Iris pigment epithelial cell (primary cell): ENCODE measurements at regions not wholly inside any gene's neighbourhood (a gene's known extent, or its start where the extent isn't known, plus 50 kb on each side); places are given as distances from the start of the nearest gene placed in this dataset.
"Not testable (repeated sequence)": the region's sequence is repeated elsewhere in the genome, so short reads cannot be mapped to it uniquely, and the experiment has no call there.

Experiments
- DNase-seq: peaks from one replicate; pipeline ENCODE4 v3.0.0-alpha.2; 2011; ENCODE audit warnings: low read depth

DNA sequence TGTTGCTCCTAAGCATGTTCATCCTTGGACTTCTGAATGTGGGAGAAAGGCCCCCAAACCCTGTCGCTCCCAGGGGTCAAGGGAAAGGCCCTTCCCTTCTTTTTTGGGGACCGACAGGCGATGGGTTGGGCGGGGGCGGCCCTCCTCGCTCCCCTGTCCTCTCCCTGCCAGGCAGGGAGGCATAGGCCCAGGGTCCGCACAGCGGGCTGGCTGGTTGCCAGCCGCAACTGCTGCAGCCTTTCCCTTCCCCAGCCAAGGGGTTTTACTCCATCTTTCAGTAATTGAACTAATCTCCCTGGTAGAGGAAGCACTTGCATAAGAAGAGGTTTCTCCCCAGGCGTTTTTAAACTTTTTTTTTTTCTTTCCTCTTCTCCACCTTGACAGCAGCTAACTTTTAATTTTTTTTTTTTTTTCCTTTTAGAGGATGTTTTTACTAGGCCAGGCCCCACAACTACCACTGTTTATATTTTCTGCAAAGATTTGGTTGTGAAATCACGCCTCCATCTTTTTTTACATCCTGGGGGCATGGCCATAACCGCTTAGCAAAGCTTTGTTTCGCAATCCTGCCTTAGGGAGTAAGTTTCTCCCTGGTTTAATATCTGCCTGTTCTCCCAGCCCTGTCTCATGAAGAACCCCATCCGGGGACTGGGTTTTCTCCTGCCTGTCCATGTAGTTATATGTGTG lies 216.9 kb upstream of the ZNF608 start:
- DNase-seq: peak; percentile 97

DNA sequence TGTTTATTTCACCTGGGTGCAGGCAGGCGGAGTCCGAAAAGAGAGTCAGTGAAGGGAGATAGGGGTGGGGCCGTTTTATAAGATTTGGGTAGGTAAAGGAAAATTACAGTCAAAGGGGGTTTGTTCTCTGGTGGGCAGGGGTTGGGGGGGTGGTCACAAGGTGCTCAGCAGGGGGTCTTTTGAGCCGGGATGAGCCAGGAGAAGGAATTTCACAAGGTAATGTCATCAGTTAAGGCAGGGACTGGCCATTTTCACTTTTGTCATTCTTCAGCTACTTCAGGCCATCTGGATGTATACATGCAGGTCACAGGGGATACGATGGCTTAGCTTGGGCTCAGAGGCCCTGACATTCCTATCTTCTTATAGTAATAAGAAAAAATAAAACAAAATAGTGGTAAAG lies 220.3 kb upstream of the ZNF608 start:
- DNase-seq: not testable (repeated sequence)

DNA sequence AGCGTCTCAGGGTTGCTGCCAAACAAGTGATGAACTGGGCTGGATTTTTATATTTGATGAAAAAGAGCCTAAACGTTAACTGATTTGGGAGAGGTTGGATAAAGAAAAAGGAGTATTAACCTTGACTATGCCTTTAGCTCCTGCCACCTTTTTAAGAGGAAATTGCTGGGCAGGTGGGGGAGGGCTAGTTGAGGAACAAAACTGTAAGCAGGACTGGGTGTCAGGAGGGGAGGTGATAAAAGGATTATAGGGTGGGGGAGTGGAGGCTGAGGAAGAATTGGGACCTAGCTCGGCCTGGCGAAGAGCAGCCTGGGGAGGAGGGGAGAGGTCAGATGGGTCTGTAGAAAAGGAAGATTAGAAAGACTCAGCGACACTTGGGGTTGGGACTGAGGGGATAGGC lies 223.9 kb upstream of the ZNF608 start:
- not testable (repeated sequence) for DNase-seq

DNA sequence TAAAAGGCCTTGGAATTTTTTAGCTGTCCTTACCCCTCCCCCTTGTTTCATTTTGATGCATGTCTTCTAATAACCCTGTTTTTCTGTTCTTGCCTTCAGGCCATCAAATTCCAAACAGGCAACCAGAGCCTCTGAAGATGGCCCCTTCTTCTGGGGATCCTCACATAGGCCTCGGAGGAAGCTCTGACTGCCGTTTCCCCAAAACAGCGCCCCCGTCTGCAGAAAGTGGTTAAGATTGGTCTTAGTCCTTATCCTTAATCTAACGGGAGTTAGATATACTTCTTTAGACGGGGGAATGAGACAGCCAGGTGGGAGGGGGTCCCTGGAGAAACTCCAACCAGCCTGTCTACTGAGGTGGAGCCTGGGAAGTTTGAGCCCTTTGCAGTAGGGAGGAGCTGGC lies 226.3 kb upstream of the ZNF608 start:
- no peak for DNase-seq

DNA sequence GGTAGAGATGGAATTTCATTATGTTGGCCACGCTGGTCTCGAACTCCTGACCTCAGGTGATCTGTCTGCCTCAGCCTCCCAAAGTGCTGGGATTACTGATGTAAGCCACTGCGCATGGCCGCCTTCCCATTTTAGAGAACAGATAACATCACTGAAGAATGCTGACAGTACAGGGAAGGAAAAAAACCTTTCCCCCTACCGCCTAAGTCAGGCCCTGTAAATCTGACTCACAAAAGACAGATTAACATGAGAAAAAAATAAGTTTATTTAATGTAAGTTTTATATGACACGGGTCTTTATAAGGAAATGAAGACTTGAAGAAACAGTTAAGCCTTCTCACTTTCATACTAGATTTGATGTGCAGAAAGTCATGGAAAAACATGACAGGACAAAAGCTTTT lies 227.2 kb upstream of the ZNF608 start:
- DNase-seq: peak; percentile 22

DNA sequence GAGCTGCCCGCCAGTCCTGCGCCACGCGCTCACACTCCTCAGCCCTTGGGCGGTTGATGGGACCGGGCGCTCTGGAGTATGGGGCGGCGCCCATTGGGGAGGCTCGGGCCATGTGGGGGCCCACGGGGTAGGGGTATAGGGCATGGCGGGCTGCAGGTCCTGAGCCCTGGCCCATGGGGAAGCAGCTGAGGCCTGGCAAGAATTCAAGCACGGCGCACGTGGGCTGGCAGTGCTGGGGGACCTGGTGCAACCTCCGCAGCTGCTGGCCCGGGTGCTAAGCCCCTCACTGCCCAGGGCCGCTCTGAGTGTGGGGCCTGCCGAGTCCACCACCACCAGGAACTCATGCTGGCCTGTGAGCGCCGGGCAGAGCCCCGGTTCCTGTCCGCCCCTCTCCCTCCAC lies 229.6 kb upstream of the ZNF608 start:
- no peak for DNase-seq

DNA sequence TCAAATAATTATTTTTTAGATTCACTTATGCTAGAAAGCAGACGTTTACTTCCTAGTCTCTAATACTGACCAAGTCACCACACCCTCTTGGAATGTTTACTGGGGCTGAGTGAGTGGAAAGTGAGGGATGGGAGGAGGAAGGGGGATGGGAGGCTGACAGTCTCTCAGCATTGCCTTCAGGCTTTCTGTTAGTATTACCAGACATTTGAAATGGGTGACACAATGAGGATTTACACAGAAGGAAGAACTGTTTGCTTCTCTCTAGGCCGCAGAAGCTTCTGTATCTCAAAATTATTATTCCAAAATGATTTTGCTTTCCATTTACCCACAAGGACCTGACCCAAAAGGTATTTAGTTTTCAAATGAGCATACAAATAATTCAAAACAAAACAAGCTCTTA lies 232.8 kb upstream of the ZNF608 start:
- DNase-seq: peak; percentile 7

DNA sequence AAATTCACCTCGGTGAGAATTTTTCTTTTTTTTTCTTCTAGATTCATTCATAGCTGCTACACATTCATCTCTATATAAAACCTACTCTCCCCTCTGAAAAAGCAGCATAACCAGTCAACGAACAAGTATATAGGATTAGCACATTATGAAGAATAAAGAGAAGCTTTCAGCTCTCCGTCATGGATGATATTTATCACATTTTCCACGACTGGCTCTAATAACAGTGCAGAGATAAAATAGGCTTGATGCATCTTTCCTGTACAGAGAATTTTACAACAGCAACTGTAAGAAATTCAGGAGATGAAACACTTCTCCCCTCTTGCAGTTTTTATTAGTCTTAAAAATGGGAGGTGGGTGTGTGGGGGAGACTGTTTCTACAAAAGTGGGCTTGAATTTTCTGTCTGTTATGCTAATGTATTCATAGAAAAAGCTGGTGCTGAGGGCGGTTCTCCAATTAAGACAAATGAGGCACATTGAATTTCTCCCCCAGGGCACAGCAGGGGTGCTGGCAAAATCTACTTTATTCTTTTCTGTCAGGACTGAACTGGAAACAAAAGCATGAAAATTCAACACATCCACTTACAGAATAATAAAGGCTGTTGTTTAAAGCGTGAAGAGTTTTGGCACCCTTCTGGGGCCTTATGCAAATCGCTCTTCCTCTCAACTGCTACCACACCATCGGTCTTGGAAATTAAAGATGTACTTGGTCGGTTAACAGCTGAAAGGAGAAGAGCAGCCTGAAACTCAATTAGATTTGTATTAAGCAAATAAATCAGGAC lies 233.9 kb upstream of the ZNF608 start:
- no peak for DNase-seq

DNA sequence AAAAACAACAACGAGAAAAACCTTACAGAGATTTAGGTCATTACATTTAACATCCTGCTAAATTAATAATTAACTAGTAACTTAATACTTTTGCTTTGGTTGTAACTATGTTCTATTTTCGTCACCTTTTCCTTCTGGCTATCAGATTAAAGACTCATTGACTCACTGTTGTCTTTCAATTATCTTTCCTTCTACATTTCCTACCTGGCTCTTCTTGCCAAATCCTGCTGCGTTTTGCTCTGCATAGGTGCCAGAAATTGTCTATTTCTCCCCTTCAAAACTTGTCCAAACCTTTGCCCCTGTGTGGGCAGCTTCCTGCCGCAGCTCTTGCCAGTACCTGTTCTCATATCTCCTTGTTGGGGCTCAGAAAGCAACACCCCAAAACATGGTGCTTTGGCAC lies 235.5 kb upstream of the ZNF608 start:
- DNase-seq: no peak

DNA sequence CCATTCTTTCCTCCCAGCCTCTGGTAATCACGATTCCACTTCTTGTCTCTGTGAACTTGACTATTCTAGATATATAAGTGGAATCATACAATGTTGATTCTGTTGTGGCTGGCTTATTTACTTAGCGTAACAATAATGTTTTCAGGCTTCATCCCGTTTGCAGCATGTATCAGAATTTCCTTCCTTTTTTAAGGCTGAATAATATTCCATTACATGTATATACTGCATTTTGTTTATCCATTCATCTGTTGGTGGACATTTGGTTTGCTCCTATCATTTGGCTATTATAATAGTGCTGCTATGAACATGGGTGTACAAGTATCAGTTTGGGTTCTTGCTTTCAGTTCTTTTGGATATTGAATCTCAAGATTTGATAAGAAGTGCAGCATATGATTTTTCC lies 239.7 kb upstream of the ZNF608 start:
- DNase-seq: no peak

DNA sequence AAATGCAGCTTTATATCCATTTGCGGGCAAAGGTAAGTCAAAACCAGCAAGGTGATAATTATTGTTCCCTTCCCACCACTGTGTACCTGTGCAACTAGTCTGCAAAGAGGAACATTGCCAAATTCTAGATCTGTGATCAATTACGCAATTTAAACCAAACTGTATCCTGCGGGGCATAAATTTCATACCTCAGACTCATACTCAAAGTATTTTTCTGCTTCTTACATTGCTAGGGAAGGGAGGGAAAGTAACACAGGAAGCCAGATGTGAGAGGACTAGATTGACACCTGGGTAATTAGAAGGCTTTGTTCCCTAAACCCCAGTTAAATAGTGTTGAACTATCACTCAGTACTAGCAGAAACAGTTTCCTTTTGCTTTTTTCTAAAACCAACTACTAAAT lies 240.2 kb upstream of the ZNF608 start:
- peak; percentile 28 for DNase-seq

DNA sequence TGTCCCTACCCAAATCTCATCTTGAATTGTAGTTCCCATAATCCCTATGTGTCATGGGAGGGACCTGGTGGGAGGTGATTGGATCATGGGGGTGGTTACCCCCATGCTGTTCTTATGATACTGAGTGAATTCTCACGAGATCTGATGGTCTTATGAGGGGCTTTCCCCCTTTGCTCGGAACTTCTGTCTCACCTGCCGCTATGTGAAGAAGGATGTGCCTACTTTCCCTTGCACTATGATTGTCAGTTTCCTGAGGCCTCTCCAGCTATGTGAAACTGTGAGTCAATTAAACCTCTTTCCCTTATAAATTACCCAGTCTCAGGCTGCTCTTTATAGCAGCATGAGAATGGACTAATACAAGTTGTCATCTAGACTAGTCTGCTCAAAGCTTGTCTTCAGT lies 241.3 kb upstream of the ZNF608 start:
- DNase-seq: not testable (repeated sequence)

DNA sequence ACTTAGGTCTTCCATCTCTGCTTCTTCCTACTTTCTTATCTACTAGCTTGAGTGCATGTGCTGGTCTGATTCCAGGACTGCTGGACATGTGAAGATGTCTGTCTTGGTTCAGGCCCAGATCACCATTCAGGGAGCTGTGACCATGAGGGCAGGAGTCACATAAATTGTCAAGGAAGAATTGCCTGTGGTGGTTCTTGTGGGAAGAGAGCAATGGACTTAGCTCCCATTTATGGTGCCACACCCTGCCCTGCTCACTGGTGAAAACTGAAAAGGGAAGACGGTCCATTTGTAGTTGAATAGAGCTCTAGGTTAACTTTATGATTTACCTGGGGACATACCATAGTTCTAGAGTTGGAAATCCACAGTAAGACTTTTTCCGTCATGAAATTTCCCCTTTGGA lies 244.3 kb upstream of the ZNF608 start:
- no peak for DNase-seq

DNA sequence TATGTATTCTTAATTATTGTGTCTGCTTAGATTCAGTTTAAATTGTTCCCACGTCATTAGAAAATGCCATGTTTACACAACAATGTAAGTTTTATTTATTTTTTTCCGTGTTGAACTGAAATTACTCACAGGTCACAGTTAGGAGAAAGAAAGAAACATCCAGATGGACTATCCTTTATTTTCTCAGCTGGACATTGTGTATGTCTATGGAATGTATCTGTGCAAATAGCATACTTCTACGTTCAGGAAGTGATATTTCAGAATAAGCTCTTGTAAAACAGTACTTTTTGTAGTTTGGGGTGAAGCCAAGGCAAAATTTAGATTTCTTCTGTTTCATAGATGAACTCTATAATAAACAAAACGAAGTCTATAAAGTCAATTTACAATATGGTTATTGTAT lies 249.0 kb upstream of the ZNF608 start:
- DNase-seq: peak; percentile 84

DNA sequence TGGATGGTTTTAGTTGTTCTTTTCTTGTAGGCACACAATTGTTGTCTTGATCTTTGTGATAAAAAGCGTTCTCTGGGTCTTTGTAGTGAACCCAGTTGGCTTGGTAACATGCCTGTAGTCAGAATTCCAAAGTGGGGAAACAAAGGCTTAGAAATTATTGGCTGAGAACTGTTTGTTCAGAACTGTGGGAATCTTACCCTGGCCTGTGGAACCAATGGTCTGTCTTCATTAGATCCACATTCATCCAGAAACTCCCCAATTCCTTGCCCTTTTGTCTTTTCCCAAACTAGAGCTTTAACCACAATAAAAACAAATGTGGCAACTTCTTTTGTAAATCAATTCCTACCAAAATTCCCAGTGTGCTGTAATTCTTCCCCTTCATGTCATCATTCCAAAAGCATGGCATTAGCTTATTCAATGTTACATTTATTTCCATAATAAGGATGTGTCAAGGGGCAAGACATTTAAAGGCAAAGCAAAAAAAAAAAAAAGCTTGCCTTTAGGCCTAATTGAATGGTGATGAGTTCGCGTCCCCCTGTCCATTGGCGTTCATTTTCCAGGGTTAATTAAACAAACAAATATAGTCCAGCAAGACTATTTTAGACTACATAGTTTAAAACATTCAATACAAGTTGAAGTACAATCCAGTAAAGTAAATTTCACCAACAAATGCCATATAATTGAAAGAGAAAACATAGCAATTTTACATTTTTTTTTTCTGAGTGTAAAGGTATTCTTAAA lies 249.8 kb upstream of the ZNF608 start:
- DNase-seq: peak; percentile 9

DNA sequence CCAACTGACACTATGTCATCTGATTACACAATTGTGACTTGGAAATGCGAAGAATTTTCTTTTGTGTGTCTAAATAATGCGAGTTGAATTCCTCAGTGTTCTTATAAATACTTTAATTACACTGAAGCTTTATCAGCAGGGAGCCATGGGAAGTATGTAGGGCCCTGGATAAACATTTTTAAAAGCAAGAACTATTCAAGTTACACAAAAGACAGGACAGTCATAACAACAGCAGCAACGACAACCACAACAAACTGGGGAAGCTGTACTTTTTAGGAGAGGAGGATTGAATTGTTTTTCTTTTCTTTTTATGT lies 250.3 kb upstream of the ZNF608 start:
- peak; percentile 78 for DNase-seq

DNA sequence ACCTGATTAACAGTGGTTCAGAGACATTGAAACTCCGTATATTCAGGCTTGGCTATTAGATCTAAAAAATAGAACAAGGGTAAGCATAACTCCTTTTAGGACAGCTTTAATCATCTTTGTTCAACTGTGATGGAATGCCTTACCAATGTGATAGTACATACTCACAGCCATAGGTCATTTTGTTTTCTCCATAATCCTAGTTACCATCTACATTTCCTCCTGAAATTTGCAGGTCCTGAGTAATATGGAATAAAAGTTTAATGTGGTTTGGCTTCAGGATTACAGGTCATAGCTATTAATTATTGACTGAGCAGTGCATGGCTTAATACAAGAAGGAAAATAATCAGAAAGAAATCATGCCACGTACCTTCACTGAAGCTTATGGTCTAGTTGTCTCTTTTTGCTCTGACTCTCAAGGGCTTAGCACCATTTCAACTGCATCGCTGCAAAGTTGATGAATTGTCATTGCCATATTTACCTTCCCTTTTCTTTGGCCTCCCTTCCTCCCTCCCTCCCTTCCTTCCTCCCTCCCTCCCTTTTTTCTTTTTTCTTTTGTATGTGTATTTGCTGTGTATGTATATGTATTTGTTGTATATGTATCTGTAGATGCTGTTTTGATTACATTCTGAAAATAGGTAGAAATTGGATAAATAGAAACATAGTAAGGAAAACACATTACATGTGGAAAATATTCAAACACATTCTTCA lies 250.9 kb upstream of the ZNF608 start:
- DNase-seq: peak; percentile 59

DNA sequence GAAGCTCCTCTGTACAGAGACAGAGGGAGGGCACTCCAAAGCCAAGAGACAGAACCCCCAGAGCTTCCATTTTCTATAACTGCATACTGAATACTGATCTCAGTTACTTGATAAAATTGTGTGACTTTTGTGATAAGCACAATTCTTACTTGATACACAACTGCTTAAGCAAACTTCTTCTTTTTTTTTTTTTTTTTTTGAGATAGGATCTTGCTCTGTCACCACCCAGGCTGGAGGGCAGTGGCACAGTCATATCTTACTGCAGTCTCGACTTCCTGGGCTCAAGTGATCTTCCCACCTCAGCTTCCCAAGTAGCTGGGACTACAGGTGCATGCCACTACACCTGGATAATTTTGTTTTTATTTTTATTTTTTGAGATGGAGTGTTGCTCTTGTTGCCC lies 252.1 kb upstream of the ZNF608 start:
- no peak for DNase-seq

DNA sequence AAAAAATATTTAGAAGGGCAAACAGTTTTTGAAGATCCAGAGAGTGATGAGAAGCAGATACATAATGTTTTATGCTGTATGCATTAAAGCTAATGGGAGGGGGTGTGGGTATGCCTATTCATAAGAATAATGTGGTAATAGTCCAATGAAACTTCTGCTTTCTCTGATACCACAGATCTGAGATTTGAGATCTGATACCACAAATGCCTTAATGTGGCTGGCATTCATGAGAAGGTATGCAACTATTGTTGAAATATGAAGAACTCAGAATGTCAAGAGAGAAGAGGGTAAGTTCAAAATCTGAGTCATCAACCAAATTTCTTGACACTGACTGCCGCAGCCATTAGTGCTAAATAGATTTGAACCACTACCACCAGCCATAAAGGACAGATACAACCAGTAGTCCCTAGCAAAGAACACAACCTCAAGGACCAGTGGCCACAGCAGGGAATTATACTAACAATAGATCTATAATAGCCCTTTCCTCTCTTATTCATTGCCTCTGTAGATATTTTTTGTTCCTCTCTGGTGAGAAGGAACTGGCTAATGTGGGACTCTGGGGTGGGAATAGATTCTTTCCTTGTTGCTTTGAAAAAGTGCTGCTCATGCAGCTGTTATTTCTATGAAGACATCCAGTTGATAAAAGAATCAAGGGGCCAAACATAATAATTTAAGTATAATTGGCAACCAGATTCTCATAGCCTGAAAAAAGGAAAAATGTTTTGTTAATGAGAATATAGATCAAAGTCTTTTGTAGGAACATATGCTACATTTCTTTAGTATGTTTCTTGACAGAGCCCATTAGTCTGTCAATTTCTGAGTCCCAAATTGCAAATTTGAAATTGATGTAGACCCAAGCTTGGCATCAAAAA lies 256.5 kb upstream of the ZNF608 start:
- DNase-seq: peak; percentile 16

DNA sequence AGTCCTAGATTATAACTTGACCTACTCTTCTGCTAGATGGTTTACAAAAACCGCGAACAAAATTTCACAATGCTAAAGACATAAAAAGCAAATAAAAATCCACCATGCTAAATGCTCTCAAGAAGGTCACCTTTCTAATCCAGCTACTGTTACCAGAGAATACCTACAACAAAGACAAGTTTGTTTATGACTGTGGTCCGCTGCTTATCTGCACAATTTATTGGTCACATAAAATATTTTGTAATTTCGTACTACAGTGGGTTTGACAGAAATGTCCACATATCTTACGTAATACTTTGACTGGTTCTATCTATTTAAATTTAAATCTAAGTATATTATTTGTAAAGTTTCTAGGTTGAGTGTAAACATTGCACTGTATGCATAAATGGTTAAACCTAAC lies 257.6 kb upstream of the ZNF608 start:
- DNase-seq: peak; percentile 3

DNA sequence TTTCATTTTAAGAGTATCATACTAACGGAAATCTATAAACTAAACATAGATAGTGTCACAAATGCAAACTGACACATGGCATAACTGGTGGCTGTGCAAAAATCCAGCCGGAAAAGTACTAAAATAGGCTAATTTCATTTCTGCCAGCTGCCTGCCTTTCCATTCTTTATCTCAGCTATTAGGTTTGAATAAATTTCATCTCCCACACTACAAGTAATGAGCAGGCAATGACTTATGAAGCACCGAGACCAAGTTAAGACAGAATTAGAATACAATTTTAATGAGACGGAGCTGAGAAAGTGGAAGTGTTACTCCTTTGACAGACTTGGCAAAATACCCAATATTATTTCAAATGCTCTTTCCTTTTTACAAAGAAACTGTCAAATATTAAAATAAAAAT lies 258.8 kb upstream of the ZNF608 start:
- no peak for DNase-seq
